ENCODE measurements at regions not wholly inside any gene's neighbourhood (a gene's known extent, or its start where the extent isn't known, plus 50 kb on each side); places are given as distances from the start of the nearest gene placed in this dataset.

GRCh38 chr2:22483036-22483435, 901.9 kb upstream of the KLHL29 start:
- H3K4me1 ChIP-seq (ENCODE audit: control insufficient read depth, insufficient read depth, low read length, poor library complexity, severe bottlenecking) = no peaks in the 10 kb centered on the region
- no peaks in the 10 kb centered on the region for H3K9me3 ChIP-seq (ENCODE audit: control insufficient read depth, low read length)
- H3K4me3 ChIP-seq (ENCODE audit: extremely low read depth, insufficient read depth, low read length, poor library complexity, severe bottlenecking) = no peak overlapping the region
- H3K36me3 ChIP-seq (ENCODE audit: control insufficient read depth, insufficient read depth, low read length) = no peaks in the 10 kb centered on the region
- no CpG with 5 or more reads among the region's 2 CpGs for WGBS, 2 experiments (ENCODE audit: insufficient coverage in 2 of 2)
- H3K27ac ChIP-seq (ENCODE audit: low read depth, low read length, severe bottlenecking) = no peak overlapping the region

GRCh38 chr2:22485486-22485885, 899.5 kb upstream of the KLHL29 start:
- 73 to 74% methylated on average over 2 of the region's 2 CpGs for WGBS, 2 experiments (ENCODE audit: insufficient coverage in 2 of 2)
- H3K9me3 ChIP-seq (ENCODE audit: control insufficient read depth, low read length) = no peaks in the 10 kb centered on the region
- H3K4me3 ChIP-seq (ENCODE audit: extremely low read depth, insufficient read depth, low read length, poor library complexity, severe bottlenecking) = no peak overlapping the region
- no peaks in the 10 kb centered on the region for H3K4me1 ChIP-seq (ENCODE audit: control insufficient read depth, insufficient read depth, low read length, poor library complexity, severe bottlenecking)
- no peak overlapping the region for H3K27ac ChIP-seq (ENCODE audit: low read depth, low read length, severe bottlenecking)
- H3K36me3 ChIP-seq (ENCODE audit: control insufficient read depth, insufficient read depth, low read length) = no peaks in the 10 kb centered on the region

- 77% methylated on average over 4 of the region's 4 CpGs; no CpG with 5 or more reads in 1 of the 2 experiments for WGBS, 2 experiments (ENCODE audit: insufficient coverage in 2 of 2)
- Histone ChIP-seq H3K27ac (ENCODE audit: low read depth, low read length, severe bottlenecking) (no peak overlapping the region), H3K36me3 (ENCODE audit: control insufficient read depth, insufficient read depth, low read length) (no peaks in the 10 kb centered on the region), H3K9me3 (ENCODE audit: control insufficient read depth, low read length) (no peaks in the 10 kb centered on the region), H3K4me3 (ENCODE audit: extremely low read depth, insufficient read depth, low read length, poor library complexity, severe bottlenecking) (no peak overlapping the region), H3K4me1 (ENCODE audit: control insufficient read depth, insufficient read depth, low read length, poor library complexity, severe bottlenecking) (no peaks in the 10 kb centered on the region)
Observed at GRCh38 chr2:22486343-22486742, 898.6 kb upstream of the KLHL29 start.

- Histone ChIP-seq H3K4me1 (ENCODE audit: control insufficient read depth, insufficient read depth, low read length, poor library complexity, severe bottlenecking) (no peaks in the 10 kb centered on the region), H3K27ac (ENCODE audit: low read depth, low read length, severe bottlenecking) (no peak overlapping the region)
- 70 to 86% methylated on average over 1 of the region's 2 CpGs for WGBS, 2 experiments (ENCODE audit: insufficient coverage in 2 of 2)
Observed at GRCh38 chr2:22487036-22487435, 897.9 kb upstream of the KLHL29 start.

GRCh38 chr2:22487541-22487940, 897.4 kb upstream of the KLHL29 start:
- WGBS, 2 experiments (ENCODE audit: insufficient coverage in 2 of 2) = no CpG with 5 or more reads among the region's 3 CpGs

More at GRCh38 chr2:22487036-22487435, 897.9 kb upstream of the KLHL29 start:
- H3K9me3 ChIP-seq (ENCODE audit: control insufficient read depth, low read length) = no peaks in the 10 kb centered on the region
- H3K36me3 ChIP-seq (ENCODE audit: control insufficient read depth, insufficient read depth, low read length) = no peaks in the 10 kb centered on the region
- H3K4me3 ChIP-seq (ENCODE audit: extremely low read depth, insufficient read depth, low read length, poor library complexity, severe bottlenecking) = no peak overlapping the region

GRCh38 chr2:22491442-22491841, 893.5 kb upstream of the KLHL29 start:
- no peak overlapping the region for H3K27ac ChIP-seq (ENCODE audit: low read depth, low read length, severe bottlenecking)
- no peaks in the 10 kb centered on the region for H3K9me3 ChIP-seq (ENCODE audit: control insufficient read depth, low read length)
- WGBS, 2 experiments (ENCODE audit: insufficient coverage in 2 of 2) = 78 to 96% methylated on average over 4 of the region's 5 CpGs
- H3K4me1 ChIP-seq (ENCODE audit: control insufficient read depth, insufficient read depth, low read length, poor library complexity, severe bottlenecking) = no peaks in the 10 kb centered on the region
- no peak overlapping the region for H3K4me3 ChIP-seq (ENCODE audit: extremely low read depth, insufficient read depth, low read length, poor library complexity, severe bottlenecking)
- no peaks in the 10 kb centered on the region for H3K36me3 ChIP-seq (ENCODE audit: control insufficient read depth, insufficient read depth, low read length)

More at GRCh38 chr2:22487541-22487940, 897.4 kb upstream of the KLHL29 start:
- Histone ChIP-seq H3K9me3 (ENCODE audit: control insufficient read depth, low read length) (no peaks in the 10 kb centered on the region), H3K4me1 (ENCODE audit: control insufficient read depth, insufficient read depth, low read length, poor library complexity, severe bottlenecking) (no peaks in the 10 kb centered on the region), H3K4me3 (ENCODE audit: extremely low read depth, insufficient read depth, low read length, poor library complexity, severe bottlenecking) (no peak overlapping the region), H3K27ac (ENCODE audit: low read depth, low read length, severe bottlenecking) (no peak overlapping the region), H3K36me3 (ENCODE audit: control insufficient read depth, insufficient read depth, low read length) (no peaks in the 10 kb centered on the region)

- no peak overlapping the region for H3K27ac ChIP-seq (ENCODE audit: low read depth, low read length, severe bottlenecking)
- H3K9me3 ChIP-seq (ENCODE audit: control insufficient read depth, low read length) = no peaks in the 10 kb centered on the region
- WGBS, 2 experiments (ENCODE audit: insufficient coverage in 2 of 2) = 79 to 83% methylated on average over 2 of the region's 3 CpGs
- H3K4me1 ChIP-seq (ENCODE audit: control insufficient read depth, insufficient read depth, low read length, poor library complexity, severe bottlenecking) = no peaks in the 10 kb centered on the region
- H3K4me3 ChIP-seq (ENCODE audit: extremely low read depth, insufficient read depth, low read length, poor library complexity, severe bottlenecking) = no peak overlapping the region
- no peaks in the 10 kb centered on the region for H3K36me3 ChIP-seq (ENCODE audit: control insufficient read depth, insufficient read depth, low read length)
Observed at GRCh38 chr2:22494156-22494555, 890.8 kb upstream of the KLHL29 start.

- no CpG with 5 or more reads among the region's 1 CpG for WGBS, 2 experiments (ENCODE audit: insufficient coverage in 2 of 2)
Observed at GRCh38 chr2:22497064-22497463, 887.9 kb upstream of the KLHL29 start.

GRCh38 chr2:22497789-22498188, 887.2 kb upstream of the KLHL29 start:
- Histone ChIP-seq H3K36me3 (ENCODE audit: control insufficient read depth, insufficient read depth, low read length) (no peaks in the 10 kb centered on the region), H3K4me1 (ENCODE audit: control insufficient read depth, insufficient read depth, low read length, poor library complexity, severe bottlenecking) (no peaks in the 10 kb centered on the region), H3K4me3 (ENCODE audit: extremely low read depth, insufficient read depth, low read length, poor library complexity, severe bottlenecking) (no peak overlapping the region), H3K9me3 (ENCODE audit: control insufficient read depth, low read length) (no peaks in the 10 kb centered on the region), H3K27ac (ENCODE audit: low read depth, low read length, severe bottlenecking) (no peak overlapping the region)
- WGBS, 2 experiments (ENCODE audit: insufficient coverage in 2 of 2) = 97 to 100% methylated on average over 3 of the region's 3 CpGs

More at GRCh38 chr2:22497064-22497463, 887.9 kb upstream of the KLHL29 start:
- no peaks in the 10 kb centered on the region for H3K4me1 ChIP-seq (ENCODE audit: control insufficient read depth, insufficient read depth, low read length, poor library complexity, severe bottlenecking)
- no peak overlapping the region for H3K4me3 ChIP-seq (ENCODE audit: extremely low read depth, insufficient read depth, low read length, poor library complexity, severe bottlenecking)
- no peaks in the 10 kb centered on the region for H3K9me3 ChIP-seq (ENCODE audit: control insufficient read depth, low read length)
- H3K27ac ChIP-seq (ENCODE audit: low read depth, low read length, severe bottlenecking) = no peak overlapping the region
- no peaks in the 10 kb centered on the region for H3K36me3 ChIP-seq (ENCODE audit: control insufficient read depth, insufficient read depth, low read length)

- no peaks in the 10 kb centered on the region for H3K36me3 ChIP-seq (ENCODE audit: control insufficient read depth, insufficient read depth, low read length)
- H3K4me3 ChIP-seq (ENCODE audit: extremely low read depth, insufficient read depth, low read length, poor library complexity, severe bottlenecking) = no peak overlapping the region
- H3K9me3 ChIP-seq (ENCODE audit: control insufficient read depth, low read length) = no peaks in the 10 kb centered on the region
- WGBS, 2 experiments (ENCODE audit: insufficient coverage in 2 of 2) = 100% methylated on average over 1 of the region's 4 CpGs; no CpG with 5 or more reads in 1 of the 2 experiments
- no peak overlapping the region for H3K27ac ChIP-seq (ENCODE audit: low read depth, low read length, severe bottlenecking)
- H3K4me1 ChIP-seq (ENCODE audit: control insufficient read depth, insufficient read depth, low read length, poor library complexity, severe bottlenecking) = no peaks in the 10 kb centered on the region
Observed at GRCh38 chr2:22499082-22499839, 885.7 kb upstream of the KLHL29 start.

GRCh38 chr2:22500555-22500935, 884.4 kb upstream of the KLHL29 start:
- no CpG with 5 or more reads among the region's 1 CpG for WGBS, 2 experiments (ENCODE audit: insufficient coverage in 2 of 2)
- H3K36me3 ChIP-seq (ENCODE audit: control insufficient read depth, insufficient read depth, low read length) = no peaks in the 10 kb centered on the region
- H3K4me1 ChIP-seq (ENCODE audit: control insufficient read depth, insufficient read depth, low read length, poor library complexity, severe bottlenecking) = no peaks in the 10 kb centered on the region
- H3K4me3 ChIP-seq (ENCODE audit: extremely low read depth, insufficient read depth, low read length, poor library complexity, severe bottlenecking) = no peak overlapping the region
- H3K9me3 ChIP-seq (ENCODE audit: control insufficient read depth, low read length) = no peaks in the 10 kb centered on the region
- no peak overlapping the region for H3K27ac ChIP-seq (ENCODE audit: low read depth, low read length, severe bottlenecking)
